NT2/D1 (cell line): ENCODE measurements at regions not wholly inside any gene's neighbourhood (a gene's known extent, or its start where the extent isn't known, plus 50 kb on each side); places are given as distances from the start of the nearest gene placed in this dataset.

Source experiments
- SUZ12 ChIP-seq: IDR thresholded peaks from 2 replicates; pipeline ENCODE4 v1.6.1; 2011; ENCODE audit not compliant: insufficient read length, insufficient read depth; ENCODE audit errors: extremely low read depth
- YY1 ChIP-seq: IDR thresholded peaks from 2 replicates; pipeline ENCODE4 v1.6.1; 2011; ENCODE audit not compliant: insufficient read length, insufficient read depth
- ZNF274 ChIP-seq: IDR thresholded peaks from 2 replicates; pipeline ENCODE4 v1.6.1; 2011; ENCODE audit warnings: mild to moderate bottlenecking, low read depth, low read length

- TF ChIP-seq ZNF274 (no peak), SUZ12 (no peak), YY1 (no peak)
Observed at GRCh38 chr3:177385186-177385585, 187.9 kb upstream of the TBL1XR1 start.
